ENCODE measurements at regions not wholly inside any gene's neighbourhood (a gene's known extent, or its start where the extent isn't known, plus 50 kb on each side); places are given as distances from the start of the nearest gene placed in this dataset.

DNA sequence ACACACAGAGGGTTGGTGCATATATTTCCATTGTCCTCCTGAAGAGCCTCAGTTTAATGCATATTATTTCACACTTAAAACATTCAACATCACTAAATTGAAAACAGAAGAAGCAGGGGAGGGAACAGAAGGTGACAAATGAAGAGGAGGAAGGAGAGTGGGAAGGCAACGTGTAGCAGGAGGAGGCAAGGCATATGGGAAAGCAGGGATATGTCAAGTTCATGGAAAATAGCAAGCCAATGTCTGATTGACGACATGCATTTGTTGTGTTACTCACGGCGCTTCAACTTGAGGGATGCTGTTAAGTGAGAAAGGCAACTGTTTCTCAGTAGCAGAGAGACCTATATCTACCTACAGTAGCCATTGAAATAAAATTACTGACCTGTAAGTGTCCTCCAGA, 154.5 kb downstream of the NSUN3 start:
- TF ChIP-seq, protein P1, sequence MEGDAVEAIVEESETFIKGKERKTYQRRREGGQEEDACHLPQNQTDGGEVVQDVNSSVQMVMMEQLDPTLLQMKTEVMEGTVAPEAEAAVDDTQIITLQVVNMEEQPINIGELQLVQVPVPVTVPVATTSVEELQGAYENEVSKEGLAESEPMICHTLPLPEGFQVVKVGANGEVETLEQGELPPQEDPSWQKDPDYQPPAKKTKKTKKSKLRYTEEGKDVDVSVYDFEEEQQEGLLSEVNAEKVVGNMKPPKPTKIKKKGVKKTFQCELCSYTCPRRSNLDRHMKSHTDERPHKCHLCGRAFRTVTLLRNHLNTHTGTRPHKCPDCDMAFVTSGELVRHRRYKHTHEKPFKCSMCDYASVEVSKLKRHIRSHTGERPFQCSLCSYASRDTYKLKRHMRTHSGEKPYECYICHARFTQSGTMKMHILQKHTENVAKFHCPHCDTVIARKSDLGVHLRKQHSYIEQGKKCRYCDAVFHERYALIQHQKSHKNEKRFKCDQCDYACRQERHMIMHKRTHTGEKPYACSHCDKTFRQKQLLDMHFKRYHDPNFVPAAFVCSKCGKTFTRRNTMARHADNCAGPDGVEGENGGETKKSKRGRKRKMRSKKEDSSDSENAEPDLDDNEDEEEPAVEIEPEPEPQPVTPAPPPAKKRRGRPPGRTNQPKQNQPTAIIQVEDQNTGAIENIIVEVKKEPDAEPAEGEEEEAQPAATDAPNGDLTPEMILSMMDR (conservative IDR thresholded peaks at IDR 0.05; ENCODE audit: low read depth, low read length): no peak
- TF ChIP-seq EZH2 (IDR thresholded peaks at IDR 0.05; ENCODE audit: borderline replicate concordance, low read depth, low read length, poor library complexity, severe bottlenecking): no peak

All from A673 (cell line).